A549 (cell line): ENCODE measurements at regions not wholly inside any gene's neighbourhood (a gene's known extent, or its start where the extent isn't known, plus 50 kb on each side); places are given as distances from the start of the nearest gene placed in this dataset.
"Not testable (repeated sequence)": the region's sequence is repeated elsewhere in the genome, so short reads cannot be mapped to it uniquely, and the experiment has no call there.

ENCODE experiments used
- ATAC-seq, 2 experiments: fragments of 200-7000 bp in 1 of 2; fragments of >200 bp in 1 of 2; cut with Nextera tagmentation in 1 of 2; cut with Tn5 transposase in 1 of 2; 3 replicates each; pipeline versions ENCODE4 v1.8.0 to v1.9.1; 2018 to 2020; ENCODE audit warnings: mild to moderate bottlenecking in 1 of 2, moderate library complexity in 1 of 2
- CTCF ChIA-PET: fragments of 300-600 bp; sonication (Branson Sonifier 250); formaldehyde crosslinking; extraction: SDS; loops from one replicate; lab custom pipeline; 2021; ENCODE audit warnings: antibody characterized with exemption, inconsistent platforms; lab: Yijun Ruan, JAX
- POLR2A ChIA-PET: fragments of 350-600 bp; formaldehyde crosslinking; extraction: SDS; loops from one replicate; lab custom pipeline; 2021; ENCODE audit warnings: antibody characterized with exemption, inconsistent platforms; lab: Yijun Ruan, JAX
- DNase-seq, 2 experiments: peaks; one replicate each; pipeline versions ENCODE4 v3.0.0 to v3.0.0-alpha.2; 2011 to 2016; ENCODE audit warnings: low read depth in 1 of 2, low spot score in 1 of 2
- FAIRE-seq: peaks from 2 replicates; lab custom pipeline; 2011; peaks lifted over from hg19 to GRCh38; lab: Jason Lieb, UNC
- H3K27ac ChIP-seq, 2 experiments: fragments of >200 bp; sonication (Bioruptor Twin); formaldehyde crosslinking; 3 replicates each; pipeline ENCODE4 v1.5.1; 2016 to 2017
- H3K4me1 ChIP-seq: fragments of >200 bp; sonication (Bioruptor Twin); formaldehyde crosslinking; 3 replicates; pipeline ENCODE4 v1.6.1; 2016
- H3K4me2 ChIP-seq: fragments of >200 bp; sonication (Bioruptor Twin); formaldehyde crosslinking; 3 replicates; pipeline ENCODE4 v1.6.1; 2016
- H3K4me3 ChIP-seq: fragments of >200 bp; sonication (Bioruptor Twin); formaldehyde crosslinking; 3 replicates; pipeline ENCODE4 v1.5.1; 2016
- H3K9me3 ChIP-seq: fragments of >200 bp; sonication (Bioruptor Twin); formaldehyde crosslinking; 3 replicates; pipeline ENCODE4 v1.6.1; 2016
- EHMT2 ChIP-seq: fragments of 200-600 bp; sonication (generic); IDR thresholded peaks from 2 replicates; pipeline ENCODE4 v1.6.1; 2016; ENCODE audit warnings: antibody characterized with exemption, low read depth, mild to moderate bottlenecking, moderate library complexity
- HEYL ChIP-seq: fragments of 250-450 bp; sonication (Bioruptor Pico); IDR thresholded peaks from 2 replicates; pipeline ENCODE4 v1.8.0; 2021; ENCODE audit warnings: mild to moderate bottlenecking, moderate library complexity
- HOXA7 ChIP-seq: fragments of 250-450 bp; sonication (Bioruptor Pico); IDR thresholded peaks from 2 replicates; pipeline ENCODE4 v1.5.0; 2020; ENCODE audit warnings: mild to moderate bottlenecking, moderate library complexity
- HOXB13 ChIP-seq: fragments of 250-450 bp; sonication (Bioruptor Pico); IDR thresholded peaks from 2 replicates; pipeline ENCODE4 v1.5.0; 2020; ENCODE audit warnings: low read depth, mild to moderate bottlenecking, moderate library complexity
- HOXB5 ChIP-seq: fragments of 250-450 bp; sonication (Bioruptor Pico); IDR thresholded peaks from 2 replicates; pipeline ENCODE4 v1.5.0; 2020; ENCODE audit warnings: mild to moderate bottlenecking, moderate library complexity
- JUN ChIP-seq, 2 experiments: fragments of >200 bp; sonication (Bioruptor Twin); formaldehyde crosslinking; IDR thresholded peaks; 2 replicates in 1 of 2; 3 replicates in 1 of 2; pipeline ENCODE4 v1.6.1; 2016 to 2017
- KDM1A ChIP-seq: fragments of 200-600 bp; sonication (generic); IDR thresholded peaks from 2 replicates; pipeline ENCODE4 v1.6.1; 2016; ENCODE audit warnings: low read depth, mild to moderate bottlenecking
- MAFK ChIP-seq: fragments of 450-650 bp; IDR thresholded peaks from 2 replicates; pipeline ENCODE4 v1.6.1; 2014; ENCODE audit not compliant: partially characterized antibody
- NFE2L2 ChIP-seq: fragments of 150-350 bp; conservative IDR thresholded peaks from 2 replicates; pipeline ENCODE4 v1.6.1; 2014; ENCODE audit warnings: low read length
- NPAS2 ChIP-seq: fragments of 250-450 bp; sonication (Bioruptor Pico); IDR thresholded peaks from 2 replicates; pipeline ENCODE4 v1.8.0; 2022; ENCODE audit warnings: mild to moderate bottlenecking, moderate library complexity, borderline replicate concordance
- PHF8 ChIP-seq: fragments of 200-600 bp; sonication (generic); IDR thresholded peaks from 2 replicates; pipeline ENCODE4 v1.6.1; 2016; ENCODE audit warnings: low read depth, mild to moderate bottlenecking, antibody characterized with exemption, moderate library complexity, borderline replicate concordance
- RAD21 ChIP-seq, 2 experiments: fragments of >200 bp in 1 of 2; sonication (Bioruptor Twin) in 1 of 2; formaldehyde crosslinking in 1 of 2; IDR thresholded peaks in 1 of 2; conservative IDR thresholded peaks in 1 of 2; 2 replicates in 1 of 2; 3 replicates in 1 of 2; pipeline ENCODE4 v1.6.1; 2012 to 2018; ENCODE audit warnings: inconsistent platforms in 1 of 2
- TFCP2L1 ChIP-seq: fragments of 250-450 bp; sonication (Bioruptor Pico); IDR thresholded peaks from 2 replicates; pipeline ENCODE4 v1.5.0; 2021; ENCODE audit warnings: mild to moderate bottlenecking
- TP53 ChIP-seq: fragments of 250-450 bp; sonication (Bioruptor Pico); IDR thresholded peaks from 2 replicates; pipeline ENCODE4 v1.5.0; 2021; ENCODE audit warnings: mild to moderate bottlenecking, moderate library complexity
- ZC3H11A ChIP-seq: fragments of 450-650 bp; IDR thresholded peaks from 2 replicates; pipeline ENCODE4 v1.6.1; 2014; ENCODE audit warnings: antibody characterized with exemption, mild to moderate bottlenecking
- WGBS: methylation state at CpG from one replicate; pipeline ENCODE4 v1.1.6; 2017; ENCODE audit errors: missing lambda C conversion rate; 5-methylcytosine and 5-hydroxymethylcytosine counted together
- TF ChIP-seq, protein P1 (sequence below): IDR thresholded peaks from 2 replicates; pipeline ENCODE4 v1.6.1; 2012
- TF ChIP-seq, protein P2 (sequence below): fragments of 250-450 bp; sonication (Bioruptor Pico); IDR thresholded peaks from 2 replicates; pipeline ENCODE4 v1.5.0; 2021; ENCODE audit warnings: mild to moderate bottlenecking, moderate library complexity, borderline replicate concordance
- TF ChIP-seq, protein P3 (sequence below): IDR thresholded peaks from 2 replicates; pipeline ENCODE4 v1.6.1; 2012; ENCODE audit warnings: low read depth, borderline replicate concordance
- TF ChIP-seq, protein P4 (sequence below): fragments of 250-450 bp; sonication (Bioruptor Pico); IDR thresholded peaks from 2 replicates; pipeline ENCODE4 v1.5.0; 2020; ENCODE audit warnings: low read depth, mild to moderate bottlenecking, moderate library complexity

DNA sequence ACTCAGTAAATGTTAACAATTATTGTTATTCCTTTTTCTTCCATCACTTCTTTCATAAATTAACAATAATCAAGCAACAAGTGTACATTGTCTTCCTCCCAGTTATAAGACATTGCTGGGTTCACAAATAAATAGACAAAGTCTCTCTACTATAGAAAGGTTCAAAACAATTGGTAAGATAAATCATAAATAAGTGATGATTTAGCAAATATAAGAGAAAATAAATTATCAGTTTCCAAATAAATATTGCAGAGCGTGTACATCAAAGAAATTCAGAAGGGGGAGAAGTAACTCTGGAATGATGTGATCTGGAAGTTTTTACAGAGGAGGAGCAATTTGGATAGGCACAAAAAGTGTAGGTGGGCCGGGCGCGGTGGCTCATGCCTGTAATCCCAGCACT is 114.2 kb downstream of the BASP1 start:
- H3K9me3 ChIP-seq, result peaks cover 5% of the 10 kb centered on the region; the same call in 1 of the 3 replicates
- 90% methylated on average over 4 of the region's 4 CpGs for WGBS
- DNase-seq (no peak), FAIRE-seq (no peak), ATAC-seq (no peak)
- H3K4me3 ChIP-seq, result no peak overlapping the region
- H3K4me2 ChIP-seq, result no peak overlapping the region
- POLR2A ChIA-PET, result no interaction called here
- no peak overlapping the region for H3K27ac ChIP-seq
- TF ChIP-seq, protein P1, sequence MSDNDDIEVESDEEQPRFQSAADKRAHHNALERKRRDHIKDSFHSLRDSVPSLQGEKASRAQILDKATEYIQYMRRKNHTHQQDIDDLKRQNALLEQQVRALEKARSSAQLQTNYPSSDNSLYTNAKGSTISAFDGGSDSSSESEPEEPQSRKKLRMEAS, result no peak
- TF ChIP-seq MAFK, result peak; percentile 85
- CTCF ChIA-PET, result no interaction called here
- H3K4me1 ChIP-seq, result peaks cover 4% of the 10 kb centered on the region

DNA sequence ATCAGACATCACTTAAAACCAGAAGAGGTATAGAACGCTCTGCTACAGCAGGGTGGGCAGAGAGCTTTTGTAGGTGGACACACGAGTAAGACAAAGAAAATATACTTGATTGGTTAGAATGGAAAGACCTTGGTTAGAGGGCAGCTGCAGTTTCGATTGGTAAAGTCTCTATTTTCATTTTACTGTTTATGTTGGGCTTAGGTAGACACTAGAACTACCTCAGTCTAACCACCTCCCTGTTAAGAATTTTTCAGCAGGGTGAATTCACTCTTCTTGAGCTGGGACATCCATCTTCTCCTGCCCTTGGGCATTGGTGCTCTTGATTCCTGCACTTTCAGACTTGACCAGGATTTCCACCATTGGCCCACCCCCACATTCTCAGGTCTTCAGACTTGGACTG is 116.3 kb downstream of the BASP1 start:
- 68% methylated on average over 3 of the region's 3 CpGs for WGBS
- H3K27ac ChIP-seq, result no peak overlapping the region
- TF ChIP-seq NFE2L2 (no peak), ZC3H11A (no peak), HEYL (CRISPR knock-in tag) (no peak), HOXA7 (CRISPR knock-in tag) (no peak), MAFK (no peak)
- TF ChIP-seq, protein P2, sequence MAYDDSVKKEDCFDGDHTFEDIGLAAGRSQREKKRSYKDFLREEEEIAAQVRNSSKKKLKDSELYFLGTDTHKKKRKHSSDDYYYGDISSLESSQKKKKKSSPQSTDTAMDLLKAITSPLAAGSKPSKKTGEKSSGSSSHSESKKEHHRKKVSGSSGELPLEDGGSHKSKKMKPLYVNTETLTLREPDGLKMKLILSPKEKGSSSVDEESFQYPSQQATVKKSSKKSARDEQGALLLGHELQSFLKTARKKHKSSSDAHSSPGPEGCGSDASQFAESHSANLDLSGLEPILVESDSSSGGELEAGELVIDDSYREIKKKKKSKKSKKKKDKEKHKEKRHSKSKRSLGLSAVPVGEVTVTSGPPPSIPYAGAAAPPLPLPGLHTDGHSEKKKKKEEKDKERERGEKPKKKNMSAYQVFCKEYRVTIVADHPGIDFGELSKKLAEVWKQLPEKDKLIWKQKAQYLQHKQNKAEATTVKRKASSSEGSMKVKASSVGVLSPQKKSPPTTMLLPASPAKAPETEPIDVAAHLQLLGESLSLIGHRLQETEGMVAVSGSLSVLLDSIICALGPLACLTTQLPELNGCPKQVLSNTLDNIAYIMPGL (CRISPR knock-in tag), result no peak
- TF ChIP-seq, protein P3, sequence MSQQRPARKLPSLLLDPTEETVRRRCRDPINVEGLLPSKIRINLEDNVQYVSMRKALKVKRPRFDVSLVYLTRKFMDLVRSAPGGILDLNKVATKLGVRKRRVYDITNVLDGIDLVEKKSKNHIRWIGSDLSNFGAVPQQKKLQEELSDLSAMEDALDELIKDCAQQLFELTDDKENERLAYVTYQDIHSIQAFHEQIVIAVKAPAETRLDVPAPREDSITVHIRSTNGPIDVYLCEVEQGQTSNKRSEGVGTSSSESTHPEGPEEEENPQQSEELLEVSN, result no peak
- DNase-seq (no peak), ATAC-seq (no peak), FAIRE-seq (no peak)
- no peak overlapping the region for H3K4me2 ChIP-seq
- no peaks in the 10 kb centered on the region for H3K4me1 ChIP-seq
- ChIA-PET CTCF (no interaction called here), POLR2A (no interaction called here)
- H3K9me3 ChIP-seq, result peaks cover 14% of the 10 kb centered on the region; the same call in 2 of the 3 replicates
- H3K4me3 ChIP-seq, result no peak overlapping the region

DNA sequence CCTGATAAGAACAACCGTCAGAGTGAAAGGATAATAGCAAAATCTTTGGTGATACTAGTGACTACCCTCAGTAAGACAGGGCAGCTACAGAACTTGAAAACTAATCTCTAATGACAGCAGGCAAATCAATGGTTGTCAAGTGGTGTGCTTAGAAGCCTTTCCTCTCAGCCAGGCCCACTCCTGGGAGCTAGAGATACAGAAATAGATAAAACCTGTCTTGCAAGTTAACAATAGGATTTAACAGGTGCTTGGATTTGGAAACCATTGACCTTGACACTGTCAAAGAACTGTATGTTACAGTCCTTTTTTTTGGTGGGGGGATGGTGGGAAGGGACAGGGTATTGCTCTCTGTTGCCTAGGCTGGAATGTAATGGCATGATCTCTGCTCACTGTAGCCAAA is 118.6 kb downstream of the BASP1 start:
- no peak overlapping the region for H3K4me3 ChIP-seq
- TF ChIP-seq HEYL (CRISPR knock-in tag) (no peak), NPAS2 (CRISPR knock-in tag) (no peak), TFCP2L1 (CRISPR knock-in tag) (no peak), NFE2L2 (no peak), ZC3H11A (no peak), HOXB13 (CRISPR knock-in tag) (no peak), EHMT2 (no peak), JUN (IDR thresholded peaks at IDR 0.05) (no peak), KDM1A (no peak), HOXB5 (CRISPR knock-in tag) (no peak), PHF8 (no peak), RAD21 (conservative IDR thresholded peaks at IDR 0.05 in 1 of 2, IDR thresholded peaks at IDR 0.05 in 1 of 2) (no peak), TP53 (CRISPR knock-in tag) (no peak)
- TF ChIP-seq, protein P1, result no peak
- TF ChIP-seq, protein P4, sequence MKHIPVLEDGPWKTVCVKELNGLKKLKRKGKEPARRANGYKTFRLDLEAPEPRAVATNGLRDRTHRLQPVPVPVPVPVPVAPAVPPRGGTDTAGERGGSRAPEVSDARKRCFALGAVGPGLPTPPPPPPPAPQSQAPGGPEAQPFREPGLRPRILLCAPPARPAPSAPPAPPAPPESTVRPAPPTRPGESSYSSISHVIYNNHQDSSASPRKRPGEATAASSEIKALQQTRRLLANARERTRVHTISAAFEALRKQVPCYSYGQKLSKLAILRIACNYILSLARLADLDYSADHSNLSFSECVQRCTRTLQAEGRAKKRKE (CRISPR knock-in tag), result no peak
- ATAC-seq (no peak), DNase-seq (no peak), FAIRE-seq (no peak)
- no peak overlapping the region for H3K27ac ChIP-seq
- peaks cover 13% of the 10 kb centered on the region for H3K4me1 ChIP-seq
- peaks cover 14% of the 10 kb centered on the region; the same call in 2 of the 3 replicates for H3K9me3 ChIP-seq
- POLR2A ChIA-PET, result no interaction called here
- CTCF ChIA-PET, result interaction anchor here (0.5 kb wide), 1 partner anchor 480 kb away, joined by 3 read pairs; no protein-coding TSS in a partner anchor
- no peak overlapping the region for H3K4me2 ChIP-seq
- 92% methylated on average over 1 of the region's 1 CpG for WGBS

DNA sequence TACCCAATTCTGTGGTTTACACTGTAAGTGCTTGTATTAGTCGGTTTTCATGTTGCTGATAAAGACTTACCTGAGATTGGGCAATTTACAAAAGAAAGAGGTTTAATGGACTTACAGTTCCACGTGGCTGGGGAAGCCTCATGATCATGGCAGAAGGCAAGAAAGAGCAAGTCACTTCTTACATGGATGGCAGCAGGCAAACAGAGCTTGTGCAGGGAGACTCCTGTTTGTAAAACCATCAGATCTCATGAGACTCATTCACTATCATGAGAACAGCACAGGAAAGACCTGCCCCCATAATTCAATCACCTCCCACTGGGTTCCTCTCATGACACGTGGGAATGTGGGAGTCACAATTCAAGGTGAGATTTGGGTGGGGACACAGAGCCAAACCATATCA is 119.3 kb downstream of the BASP1 start:
- H3K4me2 ChIP-seq, ATAC-seq, DNase-seq, H3K27ac ChIP-seq, H3K4me3 ChIP-seq, POLR2A ChIA-PET, FAIRE-seq: not testable (repeated sequence)
- peaks cover 14% of the 10 kb centered on the region; the same call in 2 of the 3 replicates for H3K9me3 ChIP-seq
- WGBS, result 45% methylated on average over 3 of the region's 3 CpGs
- CTCF ChIA-PET, result interaction anchor here (0.5 kb wide), 1 partner anchor 479 kb away, joined by 3 read pairs; no protein-coding TSS in a partner anchor
- H3K4me1 ChIP-seq, result peaks cover 19% of the 10 kb centered on the region
